HG02571 (cell line): ENCODE measurements at regions not wholly inside any gene's neighbourhood (a gene's known extent, or its start where the extent isn't known, plus 50 kb on each side); places are given as distances from the start of the nearest gene placed in this dataset.

ENCODE experiments used
- ATAC-seq: cut with Tn5 transposase; IDR thresholded peaks from one replicate; pipeline ENCODE4 v1.9.1; 2021; ENCODE audit warnings: mild to moderate bottlenecking, moderate library complexity; ENCODE audit not compliant: unreplicated experiment

GRCh38 chr10:78160591-78160990 is 126.9 kb downstream of the RPS24 start:
- no peak for ATAC-seq

GRCh38 chr10:78162853-78163252 is 129.2 kb downstream of the RPS24 start:
- ATAC-seq = no peak

GRCh38 chr10:78164702-78165101 is 131.0 kb downstream of the RPS24 start:
- no peak for ATAC-seq

- ATAC-seq = no peak
Observed at GRCh38 chr10:78165172-78165571, 131.5 kb downstream of the RPS24 start.

- ATAC-seq = no peak
Observed at GRCh38 chr10:78165617-78166016, 132.0 kb downstream of the RPS24 start.

- ATAC-seq = no peak
Observed at GRCh38 chr10:78166261-78166660, 132.6 kb downstream of the RPS24 start.

- no peak for ATAC-seq
Observed at GRCh38 chr10:78169214-78169613, 135.6 kb downstream of the RPS24 start.

GRCh38 chr10:78170026-78170475 is 136.4 kb downstream of the RPS24 start:
- no peak for ATAC-seq

GRCh38 chr10:78171633-78172400 is 138.2 kb downstream of the RPS24 start:
- ATAC-seq = no peak

GRCh38 chr10:78173360-78174015 is 139.8 kb downstream of the RPS24 start:
- no peak for ATAC-seq

GRCh38 chr10:78175444-78176015 is 141.9 kb downstream of the RPS24 start:
- ATAC-seq = no peak

GRCh38 chr10:78176320-78177317 is 143.0 kb downstream of the RPS24 start:
- no peak for ATAC-seq

GRCh38 chr10:78177491-78178185 is 144.0 kb downstream of the RPS24 start:
- ATAC-seq = no peak

- no peak for ATAC-seq
Observed at GRCh38 chr10:78178397-78178796, 144.7 kb downstream of the RPS24 start.

- no peak for ATAC-seq
Observed at GRCh38 chr10:78178940-78179339, 145.3 kb downstream of the RPS24 start.

- ATAC-seq = no peak
Observed at GRCh38 chr10:78179886-78180705, 146.4 kb downstream of the RPS24 start.

- no peak for ATAC-seq
Observed at GRCh38 chr10:78181381-78182055, 147.9 kb downstream of the RPS24 start.

GRCh38 chr10:78182841-78183240 is 149.2 kb downstream of the RPS24 start:
- ATAC-seq = no peak
